Upper lobe of left lung (tissue), 4 donors: ENCODE measurements at regions not wholly inside any gene's neighbourhood (a gene's known extent, or its start where the extent isn't known, plus 50 kb on each side); places are given as distances from the start of the nearest gene placed in this dataset.

Source experiments
- EP300 ChIP-seq, 4 donors: sonication (generic); formaldehyde crosslinking; IDR thresholded peaks; one replicate each; pipeline ENCODE4 v1.5.1; 2017; ENCODE audit warnings: antibody characterized with exemption in 4 of 4, control low read depth in 2 of 4
- POLR2A ChIP-seq, 4 donors: fragments of 450-650 bp; IDR thresholded peaks; one replicate each; pipeline ENCODE4 v1.5.1; 2016 to 2017; ENCODE audit warnings: antibody characterized with exemption in 4 of 4, mild to moderate bottlenecking in 2 of 4
- POLR2AphosphoS5 ChIP-seq, 2 donors: sonication (generic); formaldehyde crosslinking; IDR thresholded peaks; one replicate each; pipeline ENCODE4 v1.5.1; 2017; ENCODE audit warnings: antibody characterized with exemption in 2 of 2
- TF ChIP-seq, protein P1 (sequence below), 6 experiments: fragments of 450-650 bp in 4 of 6; fragments of 200-600 bp in 2 of 6; sonication (generic) in 2 of 6; IDR thresholded peaks; one replicate each; pipeline ENCODE4 v1.5.1; 2016 to 2019; ENCODE audit warnings: antibody characterized with exemption in 6 of 6

GRCh38 chr9:75448281-75448680 lies 360.0 kb downstream of the OSTF1 start:
- TF ChIP-seq, protein P1, sequence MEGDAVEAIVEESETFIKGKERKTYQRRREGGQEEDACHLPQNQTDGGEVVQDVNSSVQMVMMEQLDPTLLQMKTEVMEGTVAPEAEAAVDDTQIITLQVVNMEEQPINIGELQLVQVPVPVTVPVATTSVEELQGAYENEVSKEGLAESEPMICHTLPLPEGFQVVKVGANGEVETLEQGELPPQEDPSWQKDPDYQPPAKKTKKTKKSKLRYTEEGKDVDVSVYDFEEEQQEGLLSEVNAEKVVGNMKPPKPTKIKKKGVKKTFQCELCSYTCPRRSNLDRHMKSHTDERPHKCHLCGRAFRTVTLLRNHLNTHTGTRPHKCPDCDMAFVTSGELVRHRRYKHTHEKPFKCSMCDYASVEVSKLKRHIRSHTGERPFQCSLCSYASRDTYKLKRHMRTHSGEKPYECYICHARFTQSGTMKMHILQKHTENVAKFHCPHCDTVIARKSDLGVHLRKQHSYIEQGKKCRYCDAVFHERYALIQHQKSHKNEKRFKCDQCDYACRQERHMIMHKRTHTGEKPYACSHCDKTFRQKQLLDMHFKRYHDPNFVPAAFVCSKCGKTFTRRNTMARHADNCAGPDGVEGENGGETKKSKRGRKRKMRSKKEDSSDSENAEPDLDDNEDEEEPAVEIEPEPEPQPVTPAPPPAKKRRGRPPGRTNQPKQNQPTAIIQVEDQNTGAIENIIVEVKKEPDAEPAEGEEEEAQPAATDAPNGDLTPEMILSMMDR (IDR thresholded peaks at IDR 0.05): no peak
- no peak for TF ChIP-seq POLR2AphosphoS5 (IDR thresholded peaks at IDR 0.05)
- no peak for TF ChIP-seq POLR2A (IDR thresholded peaks at IDR 0.05)
- TF ChIP-seq EP300 (IDR thresholded peaks at IDR 0.05): no peak
